Transverse colon (tissue), 3 donors: ENCODE measurements at regions not wholly inside any gene's neighbourhood (a gene's known extent, or its start where the extent isn't known, plus 50 kb on each side); places are given as distances from the start of the nearest gene placed in this dataset.

ENCODE experiments used
- CTCF ChIP-seq, 5 experiments: fragments of 200-600 bp in 3 of 5; fragments of 450-650 bp in 2 of 5; sonication (generic) in 3 of 5; IDR thresholded peaks; 1 replicate in 2 of 5; 2 replicates in 3 of 5; pipeline ENCODE4 v1.5.1; 2016 to 2017; ENCODE audit warnings: antibody characterized with exemption in 5 of 5, inconsistent platforms in 3 of 5, mild to moderate bottlenecking in 2 of 5, moderate library complexity in 1 of 5
- EP300 ChIP-seq: sonication (generic); formaldehyde crosslinking; IDR thresholded peaks from one replicate; pipeline ENCODE4 v1.6.1; 2017; ENCODE audit warnings: antibody characterized with exemption, low read depth
- POLR2A ChIP-seq: fragments of 450-650 bp; IDR thresholded peaks from one replicate; pipeline ENCODE4 v1.6.1; 2016; ENCODE audit warnings: antibody characterized with exemption, mild to moderate bottlenecking, moderate library complexity

DNA sequence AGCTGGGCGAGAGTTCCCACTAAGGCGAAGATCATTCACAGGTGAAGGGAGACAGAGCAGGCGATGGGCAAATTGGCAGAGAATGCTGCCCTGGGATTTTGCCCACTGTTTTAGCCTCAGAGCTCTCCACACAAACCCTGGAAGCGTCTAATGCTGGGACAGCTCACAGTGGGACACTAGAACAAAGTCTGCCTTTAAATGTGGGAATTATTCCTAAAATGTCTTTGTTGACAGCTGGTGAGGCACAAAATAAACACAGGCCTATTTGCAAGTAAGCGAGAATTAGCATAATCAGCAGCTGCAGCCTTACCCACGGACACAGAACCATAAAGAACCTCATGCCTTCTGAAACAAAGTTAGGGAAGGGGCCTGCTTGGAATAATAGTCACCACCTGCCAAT is 824.5 kb downstream of the AACS start:
- TF ChIP-seq CTCF (IDR thresholded peaks at IDR 0.05): no peak
- no peak for TF ChIP-seq POLR2A
- TF ChIP-seq EP300: no peak
